HL-60 (cell line): ENCODE measurements at regions not wholly inside any gene's neighbourhood (a gene's known extent, or its start where the extent isn't known, plus 50 kb on each side); places are given as distances from the start of the nearest gene placed in this dataset.
A peak's percentile ranks its signal among the peaks of the same experiment; 100 is the strongest.

ENCODE experiments used
- DNase-seq, 2 experiments: peaks; one replicate each; pipeline ENCODE4 v3.0.0-alpha.2; 2010 to 2020; ENCODE audit warnings: low read depth in 1 of 2, low spot score in 1 of 2
- H3K27ac ChIP-seq: fragments of 250-450 bp; sonication (Bioruptor Pico); replicated peaks from 2 replicates; pipeline ENCODE4 v1.5.1; 2020; ENCODE audit warnings: mild to moderate bottlenecking, moderate library complexity
- H3K27me3 ChIP-seq: fragments of 250-450 bp; sonication (Bioruptor Pico); 2 replicates; pipeline ENCODE4 v1.5.1; 2021; ENCODE audit warnings: mild to moderate bottlenecking, moderate library complexity; ENCODE audit not compliant: insufficient read depth, poor library complexity, severe bottlenecking
- H3K4me3 ChIP-seq: replicated peaks from 2 replicates; pipeline ENCODE4 v1.5.1; 2011; ENCODE audit warnings: mild to moderate bottlenecking, control low read depth, low read length; ENCODE audit not compliant: insufficient read depth
- GABPA ChIP-seq: IDR thresholded peaks from 2 replicates; pipeline ENCODE4 v1.6.1; 2012; ENCODE audit warnings: low read depth
- POLR2AphosphoS5 ChIP-seq: IDR thresholded peaks from 2 replicates; pipeline ENCODE4 v1.6.1; 2012; ENCODE audit warnings: low read depth
- REST ChIP-seq: IDR thresholded peaks from 2 replicates; pipeline ENCODE4 v1.6.1; 2012; ENCODE audit warnings: low read depth; ENCODE audit not compliant: insufficient replicate concordance
- SPI1 ChIP-seq: IDR thresholded peaks from 2 replicates; pipeline ENCODE4 v1.6.1; 2012; ENCODE audit warnings: low read depth, mild to moderate bottlenecking, borderline replicate concordance
- TF ChIP-seq, protein P1 (sequence below): IDR thresholded peaks from one replicate; pipeline ENCODE4 v1.5.1; 2011; ENCODE audit warnings: low read length, control low read depth, inconsistent platforms; ENCODE audit not compliant: insufficient read depth

- DNase-seq = peak in 1 of 2 experiments; percentile 34
- Histone ChIP-seq H3K4me3 (no peak overlapping the region), H3K27ac (no peak overlapping the region), H3K27me3 (no peaks in the 10 kb centered on the region)
- TF ChIP-seq POLR2AphosphoS5 (no peak), SPI1 (no peak), REST (no peak), GABPA (no peak)
- TF ChIP-seq, protein P1, sequence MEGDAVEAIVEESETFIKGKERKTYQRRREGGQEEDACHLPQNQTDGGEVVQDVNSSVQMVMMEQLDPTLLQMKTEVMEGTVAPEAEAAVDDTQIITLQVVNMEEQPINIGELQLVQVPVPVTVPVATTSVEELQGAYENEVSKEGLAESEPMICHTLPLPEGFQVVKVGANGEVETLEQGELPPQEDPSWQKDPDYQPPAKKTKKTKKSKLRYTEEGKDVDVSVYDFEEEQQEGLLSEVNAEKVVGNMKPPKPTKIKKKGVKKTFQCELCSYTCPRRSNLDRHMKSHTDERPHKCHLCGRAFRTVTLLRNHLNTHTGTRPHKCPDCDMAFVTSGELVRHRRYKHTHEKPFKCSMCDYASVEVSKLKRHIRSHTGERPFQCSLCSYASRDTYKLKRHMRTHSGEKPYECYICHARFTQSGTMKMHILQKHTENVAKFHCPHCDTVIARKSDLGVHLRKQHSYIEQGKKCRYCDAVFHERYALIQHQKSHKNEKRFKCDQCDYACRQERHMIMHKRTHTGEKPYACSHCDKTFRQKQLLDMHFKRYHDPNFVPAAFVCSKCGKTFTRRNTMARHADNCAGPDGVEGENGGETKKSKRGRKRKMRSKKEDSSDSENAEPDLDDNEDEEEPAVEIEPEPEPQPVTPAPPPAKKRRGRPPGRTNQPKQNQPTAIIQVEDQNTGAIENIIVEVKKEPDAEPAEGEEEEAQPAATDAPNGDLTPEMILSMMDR = no peak
Measured at GRCh38 chr4:184893801-184894571, 68.2 kb upstream of the ACSL1 start.

DNA sequence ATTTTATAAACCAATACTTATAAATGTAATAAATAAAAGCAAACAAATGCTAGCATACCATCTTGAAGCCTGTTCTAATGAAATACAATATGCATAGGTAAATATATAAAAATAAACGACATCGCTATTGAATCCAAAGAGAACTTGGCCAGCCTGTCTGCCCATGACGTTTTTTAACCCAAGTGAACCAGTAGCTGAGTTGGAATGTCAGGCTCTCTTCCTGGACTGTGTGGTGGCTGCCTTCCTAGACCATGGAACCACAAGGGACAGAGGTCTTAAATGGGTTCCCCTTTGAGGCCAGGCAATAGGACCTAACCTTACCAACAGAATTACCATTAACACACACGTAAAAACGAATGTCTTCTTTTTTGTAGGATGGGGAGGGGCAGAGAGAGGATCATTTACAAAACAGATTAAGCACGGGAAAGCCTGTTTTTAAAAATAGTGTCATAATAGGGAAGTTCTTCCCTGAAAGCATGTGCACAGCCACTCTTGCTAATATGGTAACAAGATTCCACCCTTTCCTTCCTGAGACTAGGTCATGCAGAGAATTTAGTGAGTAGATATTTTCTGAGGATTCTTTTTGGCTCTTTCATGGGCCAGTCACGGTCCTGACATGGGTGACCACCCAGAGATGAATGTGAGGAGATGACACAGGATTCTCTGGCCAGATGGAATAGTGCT is 69.4 kb upstream of the ACSL1 start:
- Histone ChIP-seq H3K4me3 (no peak overlapping the region), H3K27me3 (no peaks in the 10 kb centered on the region), H3K27ac (no peak overlapping the region; the same call in 1 of the 2 replicates)
- no peak for TF ChIP-seq REST
- no peak for TF ChIP-seq POLR2AphosphoS5
- no peak for TF ChIP-seq GABPA
- TF ChIP-seq SPI1 = no peak
- TF ChIP-seq, protein P1 = no peak
- DNase-seq = peak; percentile 11 to 21

GRCh38 chr4:184896868-184897715 is 71.3 kb upstream of the ACSL1 start:
- Histone ChIP-seq H3K27ac (peak overlapping the region; percentile 28), H3K4me3 (no peak overlapping the region), H3K27me3 (no peaks in the 10 kb centered on the region)
- DNase-seq = peak; percentile 61 to 77
- TF ChIP-seq GABPA (no peak), SPI1 (no peak), POLR2AphosphoS5 (no peak), REST (no peak)
- TF ChIP-seq, protein P1 = no peak
